BE2C (cell line): ENCODE measurements at regions not wholly inside any gene's neighbourhood (a gene's known extent, or its start where the extent isn't known, plus 50 kb on each side); places are given as distances from the start of the nearest gene placed in this dataset.
A peak's percentile ranks its signal among the peaks of the same experiment; 100 is the strongest.

Experiments used
- DNase-seq: peaks from one replicate; pipeline ENCODE4 v3.0.0-alpha.2; 2020
- H3K27me3 ChIP-seq: fragments of 250-450 bp; sonication (Bioruptor Pico); 2 replicates; pipeline ENCODE4 v1.5.1; 2020; ENCODE audit warnings: mild to moderate bottlenecking
- H3K36me3 ChIP-seq: fragments of 250-450 bp; sonication (Bioruptor Pico); 2 replicates; pipeline ENCODE4 v1.5.1; 2020; ENCODE audit warnings: mild to moderate bottlenecking
- H3K4me1 ChIP-seq: fragments of 250-450 bp; sonication (Bioruptor Pico); 2 replicates; pipeline ENCODE4 v1.5.1; 2020
- H3K4me3 ChIP-seq: 2 replicates; pipeline ENCODE4 v1.5.1; 2011; ENCODE audit warnings: low read depth, low read length
- H3K9me3 ChIP-seq: fragments of 250-450 bp; sonication (Bioruptor Pico); 2 replicates; pipeline ENCODE4 v1.5.1; 2020
- CTCF ChIP-seq: IDR thresholded peaks from 2 replicates; pipeline ENCODE4 v1.5.1; 2012; ENCODE audit warnings: mild to moderate bottlenecking, low read depth, low read length

- no peaks in the 10 kb centered on the region for H3K36me3 ChIP-seq
- H3K27me3 ChIP-seq = no peaks in the 10 kb centered on the region
- no peaks in the 10 kb centered on the region for H3K4me1 ChIP-seq
- no peak for DNase-seq
- TF ChIP-seq CTCF = no peak
- no peak overlapping the region for H3K4me3 ChIP-seq
- no peaks in the 10 kb centered on the region for H3K9me3 ChIP-seq
These were observed 163.9 kb downstream of the GABRG2 start for GRCh38 chr5:162231522-162231921.

- Histone ChIP-seq H3K27me3 (no peaks in the 10 kb centered on the region), H3K9me3 (no peaks in the 10 kb centered on the region), H3K4me3 (no peak overlapping the region), H3K4me1 (no peaks in the 10 kb centered on the region), H3K36me3 (no peaks in the 10 kb centered on the region)
- no peak for DNase-seq
- no peak for TF ChIP-seq CTCF
These were observed 173.2 kb downstream of the GABRG2 start for GRCh38 chr5:162240734-162241133.

GRCh38 chr5:162242416-162242815 lies 174.8 kb downstream of the GABRG2 start:
- no peak for TF ChIP-seq CTCF
- no peak for DNase-seq

GRCh38 chr5:162243651-162244050 lies 176.1 kb downstream of the GABRG2 start:
- H3K9me3 ChIP-seq = no peaks in the 10 kb centered on the region
- no peak for TF ChIP-seq CTCF
- H3K36me3 ChIP-seq = no peaks in the 10 kb centered on the region
- H3K4me1 ChIP-seq = no peaks in the 10 kb centered on the region
- no peak overlapping the region for H3K4me3 ChIP-seq
- no peak for DNase-seq
- no peaks in the 10 kb centered on the region for H3K27me3 ChIP-seq

More at GRCh38 chr5:162242416-162242815, 174.8 kb downstream of the GABRG2 start:
- Histone ChIP-seq H3K4me3 (no peak overlapping the region), H3K4me1 (no peaks in the 10 kb centered on the region), H3K27me3 (no peaks in the 10 kb centered on the region), H3K9me3 (no peaks in the 10 kb centered on the region), H3K36me3 (no peaks in the 10 kb centered on the region)

GRCh38 chr5:162248107-162248713 lies 180.6 kb downstream of the GABRG2 start:
- H3K9me3 ChIP-seq = no peaks in the 10 kb centered on the region
- H3K36me3 ChIP-seq = no peaks in the 10 kb centered on the region
- no peaks in the 10 kb centered on the region for H3K27me3 ChIP-seq
- peak; percentile 34 for DNase-seq
- peak; percentile 63 for TF ChIP-seq CTCF
- H3K4me3 ChIP-seq = no peak overlapping the region
- no peaks in the 10 kb centered on the region for H3K4me1 ChIP-seq

GRCh38 chr5:162256711-162257110 lies 189.1 kb downstream of the GABRG2 start:
- no peak for TF ChIP-seq CTCF
- no peak for DNase-seq
- no peaks in the 10 kb centered on the region for H3K9me3 ChIP-seq
- no peaks in the 10 kb centered on the region for H3K36me3 ChIP-seq
- no peaks in the 10 kb centered on the region for H3K27me3 ChIP-seq
- no peaks in the 10 kb centered on the region for H3K4me1 ChIP-seq
- no peak overlapping the region for H3K4me3 ChIP-seq
